Left ventricle myocardium inferior (tissue), 1 donor: ENCODE measurements at regions not wholly inside any gene's neighbourhood (a gene's known extent, or its start where the extent isn't known, plus 50 kb on each side); places are given as distances from the start of the nearest gene placed in this dataset.

ENCODE experiments used
- DNase-seq: peaks from one replicate; pipeline ENCODE4 v3.0.0-alpha.2; 2020
- H3K27ac ChIP-seq: fragments of 200-600 bp; replicated peaks from 2 replicates; pipeline ENCODE4 v1.8.0; 2021
- H3K27me3 ChIP-seq: fragments of 200-600 bp; 2 replicates; pipeline ENCODE4 v1.8.0; 2021; ENCODE audit warnings: low read depth
- H3K36me3 ChIP-seq: fragments of 200-600 bp; 2 replicates; pipeline ENCODE4 v1.8.0; 2021
- H3K4me1 ChIP-seq: fragments of 200-600 bp; 2 replicates; pipeline ENCODE4 v1.8.0; 2021
- H3K4me3 ChIP-seq: fragments of 200-600 bp; 2 replicates; pipeline ENCODE4 v1.8.0; 2021; ENCODE audit warnings: mild to moderate bottlenecking, moderate library complexity
- H3K9me3 ChIP-seq: fragments of 200-600 bp; replicated peaks from 2 replicates; pipeline ENCODE4 v1.8.0; 2021
- intact Hi-C: fragments of 100-400 bp; cut with micrococcal nuclease; formaldehyde crosslinking; loops from one replicate; pipeline ENCODE4 v1.11.0; 2022
- TF ChIP-seq, protein P1 (sequence below): fragments of 200-600 bp; IDR thresholded peaks from 2 replicates; pipeline ENCODE4 v1.8.0; 2021; ENCODE audit warnings: antibody characterized with exemption, mild to moderate bottlenecking, borderline replicate concordance
- donor health status: DM: no; HTN: yes; CAD: no; lungs with severe emphysema.

DNA sequence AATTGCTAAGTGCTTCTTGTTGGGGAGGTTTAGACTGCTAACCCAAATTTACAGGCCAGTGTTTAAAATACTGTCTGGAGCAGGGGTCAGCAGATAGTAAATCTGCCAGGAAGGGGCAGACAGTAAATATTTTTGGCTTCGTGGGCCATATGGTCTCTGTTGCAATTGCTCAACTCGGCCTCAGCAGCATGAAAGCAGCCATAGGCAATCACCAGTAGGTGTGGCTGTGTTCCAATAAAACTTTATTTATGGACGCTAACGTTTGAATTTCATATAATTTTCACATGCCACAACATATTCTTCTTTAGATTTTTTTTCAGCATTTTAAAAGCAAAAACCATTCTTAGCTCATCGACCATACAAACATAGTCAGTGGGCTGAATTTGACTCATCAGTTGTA, 172.7 kb downstream of the BRINP2 start:
- TF ChIP-seq, protein P1, sequence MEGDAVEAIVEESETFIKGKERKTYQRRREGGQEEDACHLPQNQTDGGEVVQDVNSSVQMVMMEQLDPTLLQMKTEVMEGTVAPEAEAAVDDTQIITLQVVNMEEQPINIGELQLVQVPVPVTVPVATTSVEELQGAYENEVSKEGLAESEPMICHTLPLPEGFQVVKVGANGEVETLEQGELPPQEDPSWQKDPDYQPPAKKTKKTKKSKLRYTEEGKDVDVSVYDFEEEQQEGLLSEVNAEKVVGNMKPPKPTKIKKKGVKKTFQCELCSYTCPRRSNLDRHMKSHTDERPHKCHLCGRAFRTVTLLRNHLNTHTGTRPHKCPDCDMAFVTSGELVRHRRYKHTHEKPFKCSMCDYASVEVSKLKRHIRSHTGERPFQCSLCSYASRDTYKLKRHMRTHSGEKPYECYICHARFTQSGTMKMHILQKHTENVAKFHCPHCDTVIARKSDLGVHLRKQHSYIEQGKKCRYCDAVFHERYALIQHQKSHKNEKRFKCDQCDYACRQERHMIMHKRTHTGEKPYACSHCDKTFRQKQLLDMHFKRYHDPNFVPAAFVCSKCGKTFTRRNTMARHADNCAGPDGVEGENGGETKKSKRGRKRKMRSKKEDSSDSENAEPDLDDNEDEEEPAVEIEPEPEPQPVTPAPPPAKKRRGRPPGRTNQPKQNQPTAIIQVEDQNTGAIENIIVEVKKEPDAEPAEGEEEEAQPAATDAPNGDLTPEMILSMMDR, result no peak
- no peak for DNase-seq
- peaks cover 35% of the 10 kb centered on the region for H3K27me3 ChIP-seq
- H3K4me3 ChIP-seq, result no peak overlapping the region
- H3K27ac ChIP-seq, result no peak overlapping the region
- intact Hi-C loops, result no loop called here
- no peaks in the 10 kb centered on the region for H3K4me1 ChIP-seq
- H3K9me3 ChIP-seq, result no peaks in the 10 kb centered on the region
- H3K36me3 ChIP-seq, result no peaks in the 10 kb centered on the region

DNA sequence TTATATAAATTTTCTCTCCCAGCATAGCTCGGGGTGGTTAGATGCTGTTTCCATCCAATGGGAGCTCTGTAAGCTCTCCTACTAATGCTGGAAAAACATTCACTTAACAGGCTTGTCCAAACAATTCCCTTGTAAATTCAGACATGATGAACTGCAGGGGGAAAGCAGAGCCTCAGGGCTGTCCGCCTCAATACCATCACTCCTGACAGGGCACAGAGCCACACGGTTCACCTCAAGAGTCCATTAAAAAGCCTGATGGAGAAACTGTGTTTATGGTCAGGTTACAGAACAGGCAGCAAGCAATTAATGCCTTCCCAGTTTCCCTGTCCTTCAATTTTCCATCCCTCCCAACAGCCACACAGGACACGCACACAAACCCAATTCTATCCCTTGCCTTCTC, 171.0 kb downstream of the BRINP2 start:
- Histone ChIP-seq H3K4me3 (no peak overlapping the region), H3K9me3 (no peaks in the 10 kb centered on the region), H3K4me1 (no peaks in the 10 kb centered on the region), H3K27ac (no peak overlapping the region), H3K36me3 (no peaks in the 10 kb centered on the region), H3K27me3 (peaks cover 39% of the 10 kb centered on the region)
- intact Hi-C loops, result no loop called here
- TF ChIP-seq, protein P1, result no peak
- DNase-seq, result no peak

DNA sequence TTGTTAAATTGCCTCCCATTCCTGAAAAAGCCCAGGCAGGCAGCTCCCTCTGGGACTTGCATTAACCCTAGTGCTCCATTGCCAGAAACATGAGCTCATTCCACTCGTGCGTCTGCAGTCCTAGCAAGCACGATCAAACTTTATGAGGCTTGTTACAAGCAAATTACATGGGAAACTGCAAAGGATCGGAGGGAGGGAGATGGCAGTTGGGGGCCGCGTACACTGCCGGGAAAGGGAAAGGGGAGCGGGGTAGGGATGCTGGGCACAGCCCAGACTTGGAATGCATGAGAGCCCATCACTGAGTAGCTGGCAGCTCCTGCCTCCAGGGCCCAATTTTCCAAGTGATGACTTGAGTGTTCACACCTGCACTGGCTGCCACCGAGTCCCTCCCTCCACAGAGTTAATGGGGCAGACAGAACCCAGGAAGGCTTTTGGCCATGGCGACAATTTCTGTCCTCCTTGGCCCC, 169.9 kb downstream of the BRINP2 start:
- no peaks in the 10 kb centered on the region for H3K4me1 ChIP-seq
- no peak overlapping the region for H3K4me3 ChIP-seq
- intact Hi-C loops, result no loop called here
- no peaks in the 10 kb centered on the region for H3K9me3 ChIP-seq
- DNase-seq, result no peak
- TF ChIP-seq, protein P1, result no peak
- H3K27me3 ChIP-seq, result peaks cover 37% of the 10 kb centered on the region
- H3K27ac ChIP-seq, result no peak overlapping the region
- no peaks in the 10 kb centered on the region for H3K36me3 ChIP-seq

DNA sequence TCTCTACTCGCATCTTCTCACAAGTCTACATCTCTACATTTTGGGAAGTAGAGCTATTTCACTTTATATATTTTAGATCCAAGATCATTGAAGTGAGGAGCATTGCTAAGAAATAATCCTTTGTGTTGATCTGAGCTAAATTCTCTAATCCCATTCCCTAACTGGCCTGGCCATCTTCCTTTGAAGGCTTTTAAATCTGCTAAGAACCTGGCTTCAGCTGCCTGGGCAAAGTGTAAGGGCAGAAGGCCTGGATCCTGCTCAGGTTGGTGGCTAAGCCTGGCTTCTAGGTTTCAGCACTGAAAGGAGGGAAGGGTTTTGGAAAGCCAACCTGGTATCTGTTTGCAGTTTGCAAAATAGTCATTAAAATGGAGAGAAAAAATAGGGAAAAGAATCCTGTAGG, 167.6 kb downstream of the BRINP2 start:
- Histone ChIP-seq H3K27me3 (peaks cover 41% of the 10 kb centered on the region), H3K36me3 (no peaks in the 10 kb centered on the region), H3K9me3 (no peaks in the 10 kb centered on the region), H3K27ac (no peak overlapping the region), H3K4me1 (peaks cover 11% of the 10 kb centered on the region), H3K4me3 (no peak overlapping the region)
- intact Hi-C loops, result loop anchor here (10.0 kb wide), 1 partner anchor 84 kb away; no protein-coding TSS in a partner anchor
- TF ChIP-seq, protein P1, result no peak
- no peak for DNase-seq

DNA sequence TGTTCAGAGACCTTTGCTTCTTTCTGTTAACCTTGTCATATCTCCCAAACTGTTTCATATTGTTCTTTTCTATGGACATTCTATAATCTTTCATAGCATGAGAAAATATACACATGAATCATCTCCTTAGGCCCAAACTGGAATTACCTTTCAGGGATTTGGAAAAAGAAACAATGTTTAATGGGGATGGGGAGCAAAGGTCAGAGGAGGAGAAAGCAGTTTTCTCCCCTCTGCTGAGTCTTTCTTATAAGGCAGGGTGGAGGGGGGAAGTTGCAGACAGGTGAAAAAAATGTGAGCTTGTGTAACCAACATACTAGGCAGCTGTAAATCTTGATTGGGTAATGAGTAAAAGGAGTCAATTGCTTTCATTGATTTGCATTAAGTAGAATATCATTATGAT, 164.1 kb downstream of the BRINP2 start:
- TF ChIP-seq, protein P1, result no peak
- Histone ChIP-seq H3K27ac (no peak overlapping the region), H3K9me3 (no peaks in the 10 kb centered on the region), H3K36me3 (no peaks in the 10 kb centered on the region), H3K4me3 (no peak overlapping the region), H3K27me3 (peaks cover 39% of the 10 kb centered on the region), H3K4me1 (peaks cover 11% of the 10 kb centered on the region)
- no peak for DNase-seq
- intact Hi-C loops, result loop anchor here (10.0 kb wide), 1 partner anchor 80 kb away; no protein-coding TSS in a partner anchor
